ENCODE measurements at regions not wholly inside any gene's neighbourhood (a gene's known extent, or its start where the extent isn't known, plus 50 kb on each side); places are given as distances from the start of the nearest gene placed in this dataset.

GRCh38 chr9:81116340-81117137 is 572.8 kb downstream of the TLE1 start:
- TF ChIP-seq CTCF (IDR thresholded peaks at IDR 0.05; ENCODE audit: low read depth, low read length, poor library complexity, severe bottlenecking) = no peak
- TF ChIP-seq EZH2phosphoT487 (IDR thresholded peaks at IDR 0.05; ENCODE audit: borderline replicate concordance, low read length) = no peak
